HL-60 (cell line): ENCODE measurements at regions not wholly inside any gene's neighbourhood (a gene's known extent, or its start where the extent isn't known, plus 50 kb on each side); places are given as distances from the start of the nearest gene placed in this dataset.

Source experiments
- GABPA ChIP-seq: IDR thresholded peaks from 2 replicates; pipeline ENCODE4 v1.6.1; 2012; ENCODE audit warnings: low read depth
- POLR2AphosphoS5 ChIP-seq: IDR thresholded peaks from 2 replicates; pipeline ENCODE4 v1.6.1; 2012; ENCODE audit warnings: low read depth
- REST ChIP-seq: IDR thresholded peaks from 2 replicates; pipeline ENCODE4 v1.6.1; 2012; ENCODE audit warnings: low read depth; ENCODE audit not compliant: insufficient replicate concordance
- TF ChIP-seq, protein P1 (sequence below): IDR thresholded peaks from one replicate; pipeline ENCODE4 v1.5.1; 2011; ENCODE audit warnings: low read length, control low read depth, inconsistent platforms; ENCODE audit not compliant: insufficient read depth

- TF ChIP-seq, protein P1, sequence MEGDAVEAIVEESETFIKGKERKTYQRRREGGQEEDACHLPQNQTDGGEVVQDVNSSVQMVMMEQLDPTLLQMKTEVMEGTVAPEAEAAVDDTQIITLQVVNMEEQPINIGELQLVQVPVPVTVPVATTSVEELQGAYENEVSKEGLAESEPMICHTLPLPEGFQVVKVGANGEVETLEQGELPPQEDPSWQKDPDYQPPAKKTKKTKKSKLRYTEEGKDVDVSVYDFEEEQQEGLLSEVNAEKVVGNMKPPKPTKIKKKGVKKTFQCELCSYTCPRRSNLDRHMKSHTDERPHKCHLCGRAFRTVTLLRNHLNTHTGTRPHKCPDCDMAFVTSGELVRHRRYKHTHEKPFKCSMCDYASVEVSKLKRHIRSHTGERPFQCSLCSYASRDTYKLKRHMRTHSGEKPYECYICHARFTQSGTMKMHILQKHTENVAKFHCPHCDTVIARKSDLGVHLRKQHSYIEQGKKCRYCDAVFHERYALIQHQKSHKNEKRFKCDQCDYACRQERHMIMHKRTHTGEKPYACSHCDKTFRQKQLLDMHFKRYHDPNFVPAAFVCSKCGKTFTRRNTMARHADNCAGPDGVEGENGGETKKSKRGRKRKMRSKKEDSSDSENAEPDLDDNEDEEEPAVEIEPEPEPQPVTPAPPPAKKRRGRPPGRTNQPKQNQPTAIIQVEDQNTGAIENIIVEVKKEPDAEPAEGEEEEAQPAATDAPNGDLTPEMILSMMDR, result no peak
- TF ChIP-seq GABPA (no peak), POLR2AphosphoS5 (no peak), REST (no peak)
Observed at GRCh38 chr4:71247706-71248105, 91.1 kb upstream of the SLC4A4 start.
